ENCODE measurements at regions not wholly inside any gene's neighbourhood (a gene's known extent, or its start where the extent isn't known, plus 50 kb on each side); places are given as distances from the start of the nearest gene placed in this dataset.

DNA sequence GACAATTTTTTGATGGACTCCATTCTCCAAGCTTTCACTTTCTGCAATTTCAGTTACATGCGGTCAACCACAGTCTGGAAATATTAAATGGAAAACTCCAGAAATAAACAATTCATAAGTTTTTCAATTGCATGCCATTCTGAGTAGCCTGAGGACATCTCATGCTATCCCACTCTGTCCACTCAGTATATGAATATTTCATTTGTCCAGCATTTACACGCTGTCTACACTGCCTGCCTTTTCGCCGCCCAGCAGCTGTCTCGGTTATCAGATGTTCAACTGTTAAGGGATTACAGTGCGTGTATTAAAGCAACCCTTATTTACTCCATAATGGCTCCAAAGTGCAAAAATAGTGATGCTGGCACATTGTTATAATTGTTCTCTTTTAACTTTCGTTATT lies 116.3 kb downstream of the ADSS2 start:
- peaks cover 7 to 11% of the 10 kb centered on the region in 2 donors for H3K4me1 Mint-ChIP-seq
- no peaks in the 10 kb centered on the region for H3K4me1 ChIP-seq (ENCODE audit: control insufficient read depth, insufficient read depth, low read length)
- no peaks in the 10 kb centered on the region for H3K9me3 ChIP-seq (ENCODE audit: control insufficient read depth, insufficient read depth, low read length)
- H3K27ac ChIP-seq (ENCODE audit: low read length), result no peak overlapping the region
- WGBS (ENCODE audit: insufficient coverage), result 90% methylated on average over 7 of the region's 7 CpGs
- H3K4me3 Mint-ChIP-seq, result no peak overlapping the region
- no peak overlapping the region for H3K27ac Mint-ChIP-seq
- TF ChIP-seq, protein P1, sequence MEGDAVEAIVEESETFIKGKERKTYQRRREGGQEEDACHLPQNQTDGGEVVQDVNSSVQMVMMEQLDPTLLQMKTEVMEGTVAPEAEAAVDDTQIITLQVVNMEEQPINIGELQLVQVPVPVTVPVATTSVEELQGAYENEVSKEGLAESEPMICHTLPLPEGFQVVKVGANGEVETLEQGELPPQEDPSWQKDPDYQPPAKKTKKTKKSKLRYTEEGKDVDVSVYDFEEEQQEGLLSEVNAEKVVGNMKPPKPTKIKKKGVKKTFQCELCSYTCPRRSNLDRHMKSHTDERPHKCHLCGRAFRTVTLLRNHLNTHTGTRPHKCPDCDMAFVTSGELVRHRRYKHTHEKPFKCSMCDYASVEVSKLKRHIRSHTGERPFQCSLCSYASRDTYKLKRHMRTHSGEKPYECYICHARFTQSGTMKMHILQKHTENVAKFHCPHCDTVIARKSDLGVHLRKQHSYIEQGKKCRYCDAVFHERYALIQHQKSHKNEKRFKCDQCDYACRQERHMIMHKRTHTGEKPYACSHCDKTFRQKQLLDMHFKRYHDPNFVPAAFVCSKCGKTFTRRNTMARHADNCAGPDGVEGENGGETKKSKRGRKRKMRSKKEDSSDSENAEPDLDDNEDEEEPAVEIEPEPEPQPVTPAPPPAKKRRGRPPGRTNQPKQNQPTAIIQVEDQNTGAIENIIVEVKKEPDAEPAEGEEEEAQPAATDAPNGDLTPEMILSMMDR (IDR thresholded peaks at IDR 0.05), result no peak
- DNase-seq (no peak), ATAC-seq (no peak)
- intact Hi-C loops (cut with micrococcal nuclease), result no loop called here
- no peaks in the 10 kb centered on the region for H3K36me3 ChIP-seq (ENCODE audit: control insufficient read depth, insufficient read depth, low read length)
- no peaks in the 10 kb centered on the region for H3K27me3 ChIP-seq (ENCODE audit: control insufficient read depth, insufficient read depth, low read length)
- H3K9me3 Mint-ChIP-seq, result no peaks in the 10 kb centered on the region
- no peak overlapping the region for H3K4me3 ChIP-seq (ENCODE audit: low read length)
- H3K36me3 Mint-ChIP-seq, result no peaks in the 10 kb centered on the region
- peaks cover 0 to 5% of the 10 kb centered on the region in 2 donors for H3K27me3 Mint-ChIP-seq (ENCODE audit: low read depth in 2 of 2)

DNA sequence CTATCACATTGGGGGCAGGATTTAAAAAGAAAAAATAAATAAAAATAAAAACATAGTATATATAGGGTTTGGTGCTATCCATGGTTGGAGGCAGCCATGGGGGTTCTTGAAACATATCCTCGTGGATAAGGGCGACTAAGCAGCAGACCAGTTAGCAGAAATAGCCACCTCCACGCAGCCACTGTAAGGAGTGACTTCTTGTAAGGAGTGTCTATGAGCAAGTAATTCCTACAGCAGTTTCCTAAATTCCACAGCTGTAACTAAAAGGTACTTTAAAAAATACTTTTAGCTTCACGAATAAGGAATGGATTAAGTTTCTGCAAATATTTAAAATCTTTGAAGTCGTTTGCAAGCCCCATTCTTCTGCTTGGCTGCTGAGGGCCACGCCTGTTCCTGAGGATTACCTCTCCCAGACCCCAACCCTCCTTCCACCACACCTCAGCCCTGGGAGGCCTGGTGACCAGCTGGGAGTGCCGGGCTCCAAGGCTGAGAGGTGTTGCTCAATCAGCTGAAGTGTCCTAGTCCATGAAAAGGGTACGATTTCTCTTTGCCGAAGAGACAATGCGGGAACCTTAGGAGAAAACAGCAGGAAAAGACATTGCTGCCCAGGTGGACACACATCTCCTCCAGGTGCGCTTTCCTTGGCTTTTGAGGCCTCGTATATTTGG lies 115.3 kb downstream of the ADSS2 start:
- no peak for ATAC-seq
- no peak overlapping the region for H3K27ac ChIP-seq (ENCODE audit: low read length)
- H3K4me3 Mint-ChIP-seq, result no peak overlapping the region
- no peaks in the 10 kb centered on the region for H3K36me3 Mint-ChIP-seq
- no peaks in the 10 kb centered on the region for H3K9me3 Mint-ChIP-seq
- TF ChIP-seq, protein P1 (IDR thresholded peaks at IDR 0.05), result no peak
- DNase-seq, result no peak
- no peaks in the 10 kb centered on the region for H3K27me3 ChIP-seq (ENCODE audit: control insufficient read depth, insufficient read depth, low read length)
- H3K27ac Mint-ChIP-seq, result no peak overlapping the region
- H3K36me3 ChIP-seq (ENCODE audit: control insufficient read depth, insufficient read depth, low read length), result no peaks in the 10 kb centered on the region
- intact Hi-C loops (cut with micrococcal nuclease), result no loop called here
- H3K4me1 ChIP-seq (ENCODE audit: control insufficient read depth, insufficient read depth, low read length), result peaks cover 1% of the 10 kb centered on the region
- 95% methylated on average over 11 of the region's 12 CpGs for WGBS (ENCODE audit: insufficient coverage)
- H3K27me3 Mint-ChIP-seq (ENCODE audit: low read depth in 2 of 2), result peaks cover 0 to 5% of the 10 kb centered on the region in 2 donors
- peaks cover 9 to 13% of the 10 kb centered on the region in 2 donors for H3K4me1 Mint-ChIP-seq
- H3K9me3 ChIP-seq (ENCODE audit: control insufficient read depth, insufficient read depth, low read length), result no peaks in the 10 kb centered on the region
- H3K4me3 ChIP-seq (ENCODE audit: low read length), result no peak overlapping the region

DNA sequence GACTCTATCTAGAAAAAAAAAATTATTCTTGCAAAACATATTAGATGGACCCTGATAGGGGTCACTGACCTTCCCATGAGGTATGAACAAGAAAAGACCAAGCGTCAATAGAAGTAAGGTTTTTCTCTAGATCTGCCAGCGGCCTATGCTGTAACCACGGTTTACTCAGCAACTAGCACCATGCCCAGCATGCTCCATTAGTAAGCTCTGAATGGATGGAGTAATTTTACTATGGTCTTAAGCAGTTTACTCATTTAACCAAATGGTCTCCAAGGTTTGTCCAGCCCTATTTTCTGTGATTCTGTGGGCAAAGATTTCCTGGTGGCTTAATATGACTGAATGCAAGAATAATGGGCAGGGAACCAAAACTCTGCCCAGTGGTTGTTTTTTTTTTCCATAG lies 113.9 kb downstream of the ADSS2 start:
- H3K27me3 Mint-ChIP-seq (ENCODE audit: low read depth in 2 of 2), result peaks cover 0 to 2% of the 10 kb centered on the region in 2 donors
- no peaks in the 10 kb centered on the region for H3K9me3 Mint-ChIP-seq
- peaks cover 5% of the 10 kb centered on the region for H3K4me1 ChIP-seq (ENCODE audit: control insufficient read depth, insufficient read depth, low read length)
- H3K9me3 ChIP-seq (ENCODE audit: control insufficient read depth, insufficient read depth, low read length), result no peaks in the 10 kb centered on the region
- no peaks in the 10 kb centered on the region for H3K36me3 Mint-ChIP-seq
- 87% methylated on average over 3 of the region's 3 CpGs for WGBS (ENCODE audit: insufficient coverage)
- no peak overlapping the region for H3K4me3 Mint-ChIP-seq
- intact Hi-C loops (cut with micrococcal nuclease), result no loop called here
- H3K27ac Mint-ChIP-seq, result no peak overlapping the region
- peaks cover 16 to 20% of the 10 kb centered on the region in 2 donors for H3K4me1 Mint-ChIP-seq
- H3K27ac ChIP-seq (ENCODE audit: low read length), result no peak overlapping the region
- TF ChIP-seq, protein P1 (IDR thresholded peaks at IDR 0.05), result no peak
- DNase-seq, result no peak
- no peaks in the 10 kb centered on the region for H3K27me3 ChIP-seq (ENCODE audit: control insufficient read depth, insufficient read depth, low read length)
- no peaks in the 10 kb centered on the region for H3K36me3 ChIP-seq (ENCODE audit: control insufficient read depth, insufficient read depth, low read length)
- ATAC-seq, result no peak
- H3K4me3 ChIP-seq (ENCODE audit: low read length), result no peak overlapping the region

Data from natural killer cell (primary cell).